Stimulated activated CD8-positive, alpha-beta memory T cell treated with anti-CD3 and anti-CD28 coated beads, Interleukin-4, amount 100 ng/mL, for 24 hours (primary cell): ENCODE measurements at regions not wholly inside any gene's neighbourhood (a gene's known extent, or its start where the extent isn't known, plus 50 kb on each side); places are given as distances from the start of the nearest gene placed in this dataset.
"Not testable (repeated sequence)": the region's sequence is repeated elsewhere in the genome, so short reads cannot be mapped to it uniquely, and the experiment has no call there.

Experiments used
- DNase-seq: peaks from one replicate; pipeline ENCODE4 v3.0.0-alpha.2; 2020; ENCODE audit warnings: low read depth

GRCh38 chr20:40856653-40857052 lies 167.6 kb upstream of the MAFB start:
- no peak for DNase-seq

GRCh38 chr20:40860487-40860902 lies 168.1 kb upstream of the TOP1 start:
- DNase-seq = no peak

GRCh38 chr20:40861427-40862008 lies 167.1 kb upstream of the TOP1 start:
- DNase-seq = no peak

GRCh38 chr20:40863355-40863919 lies 165.2 kb upstream of the TOP1 start:
- DNase-seq = no peak

GRCh38 chr20:40864470-40864869 lies 164.2 kb upstream of the TOP1 start:
- no peak for DNase-seq

GRCh38 chr20:40865095-40865494 lies 163.5 kb upstream of the TOP1 start:
- DNase-seq = no peak

- no peak for DNase-seq
Measured at GRCh38 chr20:40866056-40866455, 162.6 kb upstream of the TOP1 start.

- DNase-seq = no peak
Measured at GRCh38 chr20:40868551-40869217, 159.9 kb upstream of the TOP1 start.

GRCh38 chr20:40869218-40870147 lies 159.1 kb upstream of the TOP1 start:
- no peak for DNase-seq

- no peak for DNase-seq
Measured at GRCh38 chr20:40875116-40876085, 153.2 kb upstream of the TOP1 start.

- not testable (repeated sequence) for DNase-seq
Measured at GRCh38 chr20:40878099-40878498, 150.5 kb upstream of the TOP1 start.

- no peak for DNase-seq
Measured at GRCh38 chr20:40880063-40880728, 148.4 kb upstream of the TOP1 start.

GRCh38 chr20:40880729-40881109 lies 147.9 kb upstream of the TOP1 start:
- no peak for DNase-seq

GRCh38 chr20:40882152-40882551 lies 146.5 kb upstream of the TOP1 start:
- no peak for DNase-seq

GRCh38 chr20:40883097-40883496 lies 145.5 kb upstream of the TOP1 start:
- no peak for DNase-seq

- no peak for DNase-seq
Measured at GRCh38 chr20:40887105-40887504, 141.5 kb upstream of the TOP1 start.

GRCh38 chr20:40889266-40889665 lies 139.4 kb upstream of the TOP1 start:
- not testable (repeated sequence) for DNase-seq

- DNase-seq = no peak
Measured at GRCh38 chr20:40890181-40890580, 138.4 kb upstream of the TOP1 start.

- DNase-seq = no peak
Measured at GRCh38 chr20:40890635-40891034, 138.0 kb upstream of the TOP1 start.

GRCh38 chr20:40891351-40891750 lies 137.3 kb upstream of the TOP1 start:
- no peak for DNase-seq

GRCh38 chr20:40892642-40893041 lies 136.0 kb upstream of the TOP1 start:
- DNase-seq = no peak
